ENCODE measurements at regions not wholly inside any gene's neighbourhood (a gene's known extent, or its start where the extent isn't known, plus 50 kb on each side); places are given as distances from the start of the nearest gene placed in this dataset.
A peak's percentile ranks its signal among the peaks of the same experiment; 100 is the strongest.
"Not testable (repeated sequence)": the region's sequence is repeated elsewhere in the genome, so short reads cannot be mapped to it uniquely, and the experiment has no call there.

DNA sequence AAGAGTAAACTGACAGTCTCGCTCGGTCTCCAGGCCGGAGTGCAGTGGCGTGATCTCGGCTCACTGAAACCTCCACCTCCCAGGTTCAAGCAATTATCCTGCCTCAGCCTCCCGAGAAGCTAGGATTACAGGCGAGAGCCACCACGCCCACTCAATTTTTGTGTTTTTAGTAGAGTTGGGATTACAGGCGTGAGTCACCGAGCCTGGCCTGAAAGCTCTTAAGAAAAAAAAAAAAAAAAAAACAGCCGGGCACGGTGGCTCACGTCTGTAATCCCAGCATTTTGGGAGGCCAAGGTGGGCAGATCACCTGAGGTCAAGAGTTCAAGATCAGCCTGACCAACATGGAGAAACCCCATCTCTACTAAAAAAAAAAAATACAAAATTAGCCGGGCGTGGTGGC, 55.3 kb upstream of the THOC2 start:
- not testable (repeated sequence) for DNase-seq (ENCODE audit: extremely low read depth, low read depth)

DNA sequence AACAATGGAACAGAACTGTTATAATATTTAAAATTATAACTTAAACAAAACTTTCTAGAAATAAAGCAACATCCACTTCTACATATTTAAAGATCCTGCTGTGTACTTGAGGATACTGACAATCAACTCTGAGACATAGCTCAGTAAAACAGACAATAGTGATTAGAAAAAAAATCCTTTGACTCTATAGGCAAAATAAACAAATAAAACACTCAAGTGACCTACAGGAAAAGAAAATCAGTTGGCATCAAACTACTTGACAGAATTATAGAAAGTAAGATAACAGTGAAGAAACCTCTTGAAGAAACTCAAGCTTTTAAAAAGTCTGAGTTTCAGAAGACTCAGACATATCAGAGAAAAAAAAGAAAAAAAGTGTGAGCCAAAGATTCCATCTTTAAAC, 55.9 kb upstream of the THOC2 start:
- no peak for DNase-seq (ENCODE audit: extremely low read depth, low read depth)

DNA sequence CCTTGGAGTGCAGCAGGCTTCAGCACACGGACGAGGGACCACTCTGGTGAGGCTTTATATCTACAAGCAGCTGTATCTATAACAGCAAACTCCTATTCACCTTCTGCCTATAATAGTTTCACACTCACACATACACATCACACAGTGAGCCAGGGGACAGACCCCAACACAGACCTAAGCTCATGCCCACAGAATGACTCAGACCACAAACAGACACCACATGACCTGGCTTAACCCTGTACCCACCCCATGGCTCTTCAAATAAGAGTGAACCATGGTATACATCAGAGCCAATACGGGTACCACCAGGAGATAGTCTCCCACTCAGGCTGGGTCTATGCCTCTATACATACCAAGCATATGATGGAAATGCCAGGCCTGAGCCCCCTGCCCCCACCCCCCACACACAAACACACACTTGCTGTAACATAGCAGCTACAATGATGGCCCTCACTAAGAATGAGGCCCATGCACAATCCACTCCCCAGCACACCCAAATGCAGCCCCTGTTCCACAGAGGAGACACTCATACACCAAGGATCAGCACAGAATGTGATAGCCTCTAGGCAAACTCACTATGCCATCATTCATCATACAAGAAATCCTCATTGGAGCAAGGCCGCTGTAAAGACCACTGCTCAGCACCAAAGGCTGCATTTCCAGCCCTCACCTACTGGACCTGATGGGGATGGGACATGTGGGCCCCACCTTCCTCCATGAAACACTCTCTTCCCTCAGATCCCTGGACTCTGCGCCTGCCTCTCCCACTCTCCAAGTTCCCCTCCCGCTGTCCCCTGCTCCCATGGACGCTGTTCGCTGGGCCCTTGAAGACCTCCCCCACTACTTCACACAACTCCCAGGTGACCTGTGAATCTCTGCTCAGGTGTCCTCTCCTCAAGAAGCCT, 62.1 kb upstream of the XIAP start:
- no peak for DNase-seq (ENCODE audit: extremely low read depth, low read depth)

DNA sequence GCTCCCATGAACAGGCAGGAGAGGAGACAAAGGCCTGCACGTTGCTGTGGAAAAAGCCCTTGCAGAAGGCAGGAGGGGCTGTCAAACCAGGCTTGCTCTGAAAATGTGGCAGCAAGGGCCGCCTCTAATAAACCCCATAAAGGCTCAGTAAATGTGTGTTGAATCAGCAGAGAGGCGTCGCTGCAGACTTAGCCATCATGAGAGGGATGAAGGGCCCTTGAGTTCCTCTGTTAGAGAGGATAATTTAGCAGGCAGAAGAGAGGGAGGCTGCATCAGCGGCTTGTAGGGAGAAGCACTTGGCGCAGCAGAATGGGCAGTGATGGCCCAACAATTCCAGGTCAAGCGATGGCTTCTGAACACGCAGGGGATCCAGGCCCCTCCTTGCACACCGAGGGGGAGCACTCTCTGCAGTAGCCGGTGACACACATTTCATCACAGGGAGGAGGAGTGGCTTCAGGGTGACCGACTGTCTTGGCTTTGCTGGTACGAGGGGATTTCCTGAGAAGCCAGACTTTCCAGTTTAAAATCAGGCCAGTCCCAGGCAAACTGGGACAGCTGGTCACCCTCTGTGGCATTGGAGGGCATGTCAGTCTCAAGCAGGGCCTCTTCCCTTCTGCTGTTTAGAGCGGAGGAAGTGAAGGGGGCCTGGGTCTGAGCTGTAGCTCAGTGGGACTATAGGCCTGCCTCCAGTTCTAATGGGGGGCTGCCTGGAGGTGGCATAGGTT, 61.0 kb upstream of the XIAP start:
- DNase-seq (ENCODE audit: extremely low read depth, low read depth): not testable (repeated sequence)

DNA sequence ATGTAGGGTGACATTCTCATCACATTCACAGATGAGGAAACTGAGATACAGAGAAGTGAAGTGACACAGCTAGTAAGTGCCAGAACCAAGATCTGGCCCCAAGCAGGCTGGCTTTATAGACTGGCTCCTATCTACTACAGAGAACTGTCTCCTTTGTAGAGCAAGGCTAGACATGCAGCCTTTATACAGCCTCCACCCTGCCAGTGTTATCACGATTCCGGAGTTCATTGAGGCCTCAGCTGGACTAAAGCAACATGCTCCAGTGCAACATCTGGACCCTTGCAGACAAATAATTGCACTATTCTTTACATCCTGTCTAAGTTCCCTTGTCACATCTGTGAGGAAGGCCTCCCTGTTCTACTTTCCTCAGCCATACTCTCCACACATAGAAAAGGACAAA, 58.0 kb upstream of the XIAP start:
- no peak for DNase-seq (ENCODE audit: extremely low read depth, low read depth)

DNA sequence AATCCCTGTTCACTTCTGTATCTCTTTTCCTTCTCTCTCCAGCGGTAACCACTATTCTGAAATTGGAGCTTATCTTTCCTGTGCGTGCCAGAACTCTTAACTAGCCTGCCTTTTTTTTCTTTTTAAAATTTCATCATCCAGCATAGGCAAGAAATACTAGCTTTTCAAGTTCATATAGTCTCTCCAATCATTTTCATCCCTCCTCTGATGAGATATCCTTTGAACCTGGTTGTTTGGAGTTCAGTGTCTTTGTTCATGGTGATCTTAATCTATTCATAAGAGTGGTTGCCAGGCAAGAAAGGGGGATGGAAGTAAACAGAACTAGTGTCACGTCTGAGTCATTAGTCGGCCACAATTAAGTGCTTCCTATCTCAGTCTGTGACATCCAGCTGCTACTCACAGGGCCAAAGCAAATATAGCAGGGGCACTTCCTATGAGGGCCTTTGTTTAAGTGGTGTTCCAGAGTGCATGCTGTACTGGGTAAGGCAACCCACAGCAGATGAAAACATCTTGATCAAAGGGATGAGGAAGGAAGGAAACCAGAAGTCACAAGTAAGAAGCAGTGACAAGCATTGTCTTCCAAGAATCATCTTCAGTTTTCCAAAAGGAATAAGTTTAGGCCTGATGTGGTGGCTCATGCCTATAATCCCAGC, 56.4 kb upstream of the XIAP start:
- DNase-seq (ENCODE audit: extremely low read depth, low read depth): peak; percentile 50

DNA sequence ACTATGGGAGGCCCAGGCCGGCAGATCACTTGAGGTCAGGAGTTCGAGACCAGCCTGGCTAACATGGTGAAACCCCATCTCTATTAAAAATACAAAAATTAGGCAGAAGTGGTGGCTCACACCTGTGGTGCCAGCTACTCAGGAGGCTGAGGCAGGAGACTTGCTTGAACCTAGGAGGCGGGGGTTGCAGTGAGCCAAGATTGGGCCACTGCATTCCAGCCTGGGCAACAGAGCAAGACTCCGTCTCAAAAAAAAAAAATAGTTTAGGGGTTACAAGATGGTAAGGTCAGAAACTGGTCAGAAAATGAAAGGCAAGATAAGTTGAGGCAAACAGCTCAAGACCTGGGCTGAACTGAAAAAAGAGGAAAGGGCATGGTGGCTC, 55.9 kb upstream of the XIAP start:
- DNase-seq (ENCODE audit: extremely low read depth, low read depth): not testable (repeated sequence)

DNA sequence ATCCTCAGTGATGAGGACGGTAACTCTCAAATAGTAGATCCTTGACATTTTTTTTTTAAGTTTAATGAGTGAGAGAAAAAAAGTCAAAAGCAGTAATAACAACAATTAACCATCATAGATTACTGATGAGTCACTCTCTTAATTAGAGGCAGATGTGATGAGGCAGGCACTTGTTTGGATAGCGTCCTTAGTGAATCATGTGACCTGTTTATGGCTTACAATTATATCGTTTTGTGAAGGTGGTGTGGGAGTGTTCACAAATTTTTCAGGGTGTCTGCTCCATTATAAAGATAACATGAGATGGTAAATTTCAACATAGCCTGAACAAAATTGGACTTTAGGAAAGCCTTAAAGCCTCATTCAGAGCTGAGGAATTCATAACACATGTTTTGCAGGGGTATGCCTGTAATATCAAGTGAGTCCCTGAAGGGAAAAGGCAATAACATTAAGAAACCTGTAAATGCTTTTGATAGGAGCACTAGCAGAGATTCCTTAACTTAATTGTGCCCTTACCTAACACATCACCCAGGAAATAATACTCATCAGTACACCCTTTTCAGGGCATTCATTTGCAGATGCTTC, 51.9 kb upstream of the XIAP start:
- no peak for DNase-seq (ENCODE audit: extremely low read depth, low read depth)

DNA sequence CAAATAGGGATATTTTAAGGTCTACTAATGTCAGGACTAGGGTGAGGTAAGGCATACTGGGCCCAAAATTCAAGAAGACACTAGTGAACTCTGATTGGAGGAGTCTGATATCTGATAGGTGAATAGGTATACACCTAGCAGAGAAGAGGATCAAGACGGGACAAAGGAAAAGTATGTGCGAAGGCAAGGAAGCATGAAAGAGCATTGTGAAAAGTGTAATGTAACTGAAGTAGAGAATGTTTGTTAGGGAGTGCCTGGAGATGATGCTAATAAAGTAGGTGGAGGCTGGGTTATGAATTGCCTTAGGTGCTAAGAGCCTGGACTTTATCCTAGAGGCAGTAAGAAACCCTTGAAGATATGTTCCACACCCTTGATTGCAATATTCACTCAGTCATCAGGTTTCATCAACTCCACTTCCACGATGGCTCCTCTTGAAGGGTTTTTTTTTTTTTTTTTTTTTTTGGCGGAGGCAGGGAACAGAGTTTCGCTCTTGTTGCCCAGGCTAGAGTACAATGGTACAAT, 49.9 kb upstream of the XIAP start:
- DNase-seq (ENCODE audit: extremely low read depth, low read depth): no peak
